Ovary (tissue), 3 donors: ENCODE measurements at regions not wholly inside any gene's neighbourhood (a gene's known extent, or its start where the extent isn't known, plus 50 kb on each side); places are given as distances from the start of the nearest gene placed in this dataset.

Source experiments
- CTCF ChIP-seq, 3 donors: fragments of 450-650 bp in 2 of 3; fragments of 200-600 bp in 1 of 3; IDR thresholded peaks; one replicate each; pipeline versions ENCODE4 v1.5.1 to v1.8.0; 2016 to 2022; ENCODE audit warnings: antibody characterized with exemption in 3 of 3, mild to moderate bottlenecking in 1 of 3
- POLR2A ChIP-seq: fragments of 450-650 bp; IDR thresholded peaks from one replicate; pipeline ENCODE4 v1.6.1; 2017; ENCODE audit warnings: antibody characterized with exemption, mild to moderate bottlenecking, moderate library complexity
- donor health status: DM: no; HTN: no; CAD: no.

GRCh38 chr4:101415962-101416361 is 68.6 kb upstream of the PPP3CA start:
- TF ChIP-seq POLR2A, result no peak
- no peak for TF ChIP-seq CTCF (IDR thresholded peaks at IDR 0.05)
